ENCODE measurements at regions not wholly inside any gene's neighbourhood (a gene's known extent, or its start where the extent isn't known, plus 50 kb on each side); places are given as distances from the start of the nearest gene placed in this dataset.

DNA sequence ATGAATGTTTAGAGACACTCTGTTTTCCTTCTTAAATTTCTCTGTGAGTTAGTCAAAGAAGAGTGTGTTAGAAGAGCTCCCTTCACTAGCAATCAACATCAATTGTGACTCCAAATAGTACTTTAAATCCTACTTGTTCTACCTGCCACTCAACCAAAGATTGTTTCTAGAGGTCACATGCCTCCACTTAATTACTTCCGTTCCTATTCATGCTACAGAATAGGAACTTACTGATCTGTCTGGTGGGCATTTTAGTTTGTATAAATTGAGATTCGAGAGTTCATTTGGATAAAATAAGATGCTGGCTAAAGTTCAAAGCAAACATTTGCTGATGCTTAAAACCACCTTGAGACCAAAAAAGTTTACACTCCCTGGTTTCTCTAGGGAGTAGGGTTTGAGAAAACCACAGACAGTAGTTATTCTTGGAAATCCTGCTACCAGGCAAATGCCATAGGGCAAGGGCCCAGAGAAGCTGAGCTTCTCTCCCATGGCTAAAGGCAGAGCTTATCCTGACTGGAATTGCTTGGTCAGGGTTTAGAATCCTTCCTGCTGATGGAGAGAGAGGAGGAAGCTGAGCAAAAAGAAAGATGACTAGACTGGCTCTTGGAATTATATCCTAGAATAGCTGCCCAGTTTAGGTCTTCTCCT is 389.6 kb upstream of the ATP2B1 start:
- TF ChIP-seq POLR2AphosphoS5 (IDR thresholded peaks at IDR 0.05) = no peak
- TF ChIP-seq, protein P1, sequence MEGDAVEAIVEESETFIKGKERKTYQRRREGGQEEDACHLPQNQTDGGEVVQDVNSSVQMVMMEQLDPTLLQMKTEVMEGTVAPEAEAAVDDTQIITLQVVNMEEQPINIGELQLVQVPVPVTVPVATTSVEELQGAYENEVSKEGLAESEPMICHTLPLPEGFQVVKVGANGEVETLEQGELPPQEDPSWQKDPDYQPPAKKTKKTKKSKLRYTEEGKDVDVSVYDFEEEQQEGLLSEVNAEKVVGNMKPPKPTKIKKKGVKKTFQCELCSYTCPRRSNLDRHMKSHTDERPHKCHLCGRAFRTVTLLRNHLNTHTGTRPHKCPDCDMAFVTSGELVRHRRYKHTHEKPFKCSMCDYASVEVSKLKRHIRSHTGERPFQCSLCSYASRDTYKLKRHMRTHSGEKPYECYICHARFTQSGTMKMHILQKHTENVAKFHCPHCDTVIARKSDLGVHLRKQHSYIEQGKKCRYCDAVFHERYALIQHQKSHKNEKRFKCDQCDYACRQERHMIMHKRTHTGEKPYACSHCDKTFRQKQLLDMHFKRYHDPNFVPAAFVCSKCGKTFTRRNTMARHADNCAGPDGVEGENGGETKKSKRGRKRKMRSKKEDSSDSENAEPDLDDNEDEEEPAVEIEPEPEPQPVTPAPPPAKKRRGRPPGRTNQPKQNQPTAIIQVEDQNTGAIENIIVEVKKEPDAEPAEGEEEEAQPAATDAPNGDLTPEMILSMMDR (IDR thresholded peaks at IDR 0.05; ENCODE audit: poor library complexity, severe bottlenecking) = no peak
- TF ChIP-seq TAF1 (IDR thresholded peaks at IDR 0.05; ENCODE audit: low read depth) = no peak
- TF ChIP-seq, protein P2, sequence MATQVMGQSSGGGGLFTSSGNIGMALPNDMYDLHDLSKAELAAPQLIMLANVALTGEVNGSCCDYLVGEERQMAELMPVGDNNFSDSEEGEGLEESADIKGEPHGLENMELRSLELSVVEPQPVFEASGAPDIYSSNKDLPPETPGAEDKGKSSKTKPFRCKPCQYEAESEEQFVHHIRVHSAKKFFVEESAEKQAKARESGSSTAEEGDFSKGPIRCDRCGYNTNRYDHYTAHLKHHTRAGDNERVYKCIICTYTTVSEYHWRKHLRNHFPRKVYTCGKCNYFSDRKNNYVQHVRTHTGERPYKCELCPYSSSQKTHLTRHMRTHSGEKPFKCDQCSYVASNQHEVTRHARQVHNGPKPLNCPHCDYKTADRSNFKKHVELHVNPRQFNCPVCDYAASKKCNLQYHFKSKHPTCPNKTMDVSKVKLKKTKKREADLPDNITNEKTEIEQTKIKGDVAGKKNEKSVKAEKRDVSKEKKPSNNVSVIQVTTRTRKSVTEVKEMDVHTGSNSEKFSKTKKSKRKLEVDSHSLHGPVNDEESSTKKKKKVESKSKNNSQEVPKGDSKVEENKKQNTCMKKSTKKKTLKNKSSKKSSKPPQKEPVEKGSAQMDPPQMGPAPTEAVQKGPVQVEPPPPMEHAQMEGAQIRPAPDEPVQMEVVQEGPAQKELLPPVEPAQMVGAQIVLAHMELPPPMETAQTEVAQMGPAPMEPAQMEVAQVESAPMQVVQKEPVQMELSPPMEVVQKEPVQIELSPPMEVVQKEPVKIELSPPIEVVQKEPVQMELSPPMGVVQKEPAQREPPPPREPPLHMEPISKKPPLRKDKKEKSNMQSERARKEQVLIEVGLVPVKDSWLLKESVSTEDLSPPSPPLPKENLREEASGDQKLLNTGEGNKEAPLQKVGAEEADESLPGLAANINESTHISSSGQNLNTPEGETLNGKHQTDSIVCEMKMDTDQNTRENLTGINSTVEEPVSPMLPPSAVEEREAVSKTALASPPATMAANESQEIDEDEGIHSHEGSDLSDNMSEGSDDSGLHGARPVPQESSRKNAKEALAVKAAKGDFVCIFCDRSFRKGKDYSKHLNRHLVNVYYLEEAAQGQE (IDR thresholded peaks at IDR 0.05; ENCODE audit: borderline replicate concordance) = no peak
- TF ChIP-seq EZH2 (IDR thresholded peaks at IDR 0.05; ENCODE audit: borderline replicate concordance, insufficient read depth, low read length, poor library complexity, severe bottlenecking) = no peak
- TF ChIP-seq EP300 (conservative IDR thresholded peaks at IDR 0.05; ENCODE audit: poor library complexity, severe bottlenecking) = no peak
- no peak for TF ChIP-seq RAD21 (conservative IDR thresholded peaks at IDR 0.05)
- no peak for TF ChIP-seq MXI1 (conservative IDR thresholded peaks at IDR 0.05; ENCODE audit: poor library complexity, severe bottlenecking)
- TF ChIP-seq SMC3 (conservative IDR thresholded peaks at IDR 0.05; ENCODE audit: poor library complexity) = no peak

All from neural cell (in vitro differentiated cells).